ENCODE measurements at regions not wholly inside any gene's neighbourhood (a gene's known extent, or its start where the extent isn't known, plus 50 kb on each side); places are given as distances from the start of the nearest gene placed in this dataset.

GRCh38 chr3:25036633-25037032, 391.4 kb upstream of the RARB start:
- Histone ChIP-seq H3K4me2 (ENCODE audit: low read length) (no peak overlapping the region), H3K79me2 (replicated peaks; ENCODE audit: insufficient read depth, low read length) (no peaks in the 10 kb centered on the region), H2AFZ (ENCODE audit: low read depth, low read length) (no peak overlapping the region), H3K9ac (ENCODE audit: low read length) (no peak overlapping the region), H3F3A (ENCODE audit: insufficient read depth, low read length, poor library complexity, severe bottlenecking) (no peaks in the 10 kb centered on the region), H4K20me1 (ENCODE audit: insufficient read depth) (no peaks in the 10 kb centered on the region), H3K4me3 (ENCODE audit: low read length) (no peak overlapping the region), H3K27me3 (ENCODE audit: insufficient read depth, low read depth, low read length) (no peaks in the 10 kb centered on the region), H3K9me3 (ENCODE audit: low read length) (no peaks in the 10 kb centered on the region), H3K36me3 (ENCODE audit: insufficient read depth, low read length) (no peaks in the 10 kb centered on the region), H3K27ac (ENCODE audit: low read length) (no peak overlapping the region), H3K9me2 (ENCODE audit: insufficient read depth, low read length) (no peaks in the 10 kb centered on the region)
- TF ChIP-seq RAD21 (conservative IDR thresholded peaks at IDR 0.05) (no peak), EP300 (conservative IDR thresholded peaks at IDR 0.05; ENCODE audit: poor library complexity, severe bottlenecking) (no peak)

GRCh38 chr3:25037049-25037547, 391.0 kb upstream of the RARB start:
- no peak overlapping the region for H3K9ac ChIP-seq (ENCODE audit: low read length)
- no peaks in the 10 kb centered on the region for H3K36me3 ChIP-seq (ENCODE audit: insufficient read depth, low read length)
- H3K9me2 ChIP-seq (ENCODE audit: insufficient read depth, low read length), result no peaks in the 10 kb centered on the region
- TF ChIP-seq POLR2AphosphoS5 (IDR thresholded peaks at IDR 0.05) (no peak), REST (IDR thresholded peaks at IDR 0.05; ENCODE audit: borderline replicate concordance) (no peak), MXI1 (conservative IDR thresholded peaks at IDR 0.05; ENCODE audit: poor library complexity, severe bottlenecking) (no peak), TAF1 (IDR thresholded peaks at IDR 0.05; ENCODE audit: low read depth) (no peak), SMC3 (conservative IDR thresholded peaks at IDR 0.05; ENCODE audit: poor library complexity) (no peak), EP300 (conservative IDR thresholded peaks at IDR 0.05; ENCODE audit: poor library complexity, severe bottlenecking) (no peak), CTCF (IDR thresholded peaks at IDR 0.05; ENCODE audit: poor library complexity, severe bottlenecking) (no peak), EZH2 (IDR thresholded peaks at IDR 0.05; ENCODE audit: borderline replicate concordance, insufficient read depth, low read length, poor library complexity, severe bottlenecking) (no peak), RAD21 (conservative IDR thresholded peaks at IDR 0.05) (no peak)
- no peaks in the 10 kb centered on the region for H4K20me1 ChIP-seq (ENCODE audit: insufficient read depth)
- H3F3A ChIP-seq (ENCODE audit: insufficient read depth, low read length, poor library complexity, severe bottlenecking), result no peaks in the 10 kb centered on the region
- H3K27ac ChIP-seq (ENCODE audit: low read length), result no peak overlapping the region
- no peak overlapping the region for H3K4me2 ChIP-seq (ENCODE audit: low read length)
- no peaks in the 10 kb centered on the region for H3K27me3 ChIP-seq (ENCODE audit: insufficient read depth, low read depth, low read length)
- no peak overlapping the region for H3K4me3 ChIP-seq (ENCODE audit: low read length)
- H3K9me3 ChIP-seq (ENCODE audit: low read length), result no peaks in the 10 kb centered on the region
- no peak overlapping the region for H2AFZ ChIP-seq (ENCODE audit: low read depth, low read length)
- no peaks in the 10 kb centered on the region for H3K79me2 ChIP-seq (replicated peaks; ENCODE audit: insufficient read depth, low read length)

GRCh38 chr3:25038271-25038670, 389.8 kb upstream of the RARB start:
- H3K9me3 ChIP-seq (ENCODE audit: low read length), result no peaks in the 10 kb centered on the region
- H3K4me3 ChIP-seq (ENCODE audit: low read length), result no peak overlapping the region
- H3K4me2 ChIP-seq (ENCODE audit: low read length), result no peak overlapping the region
- H3K79me2 ChIP-seq (replicated peaks; ENCODE audit: insufficient read depth, low read length), result no peaks in the 10 kb centered on the region
- no peaks in the 10 kb centered on the region for H3F3A ChIP-seq (ENCODE audit: insufficient read depth, low read length, poor library complexity, severe bottlenecking)
- no peaks in the 10 kb centered on the region for H3K27me3 ChIP-seq (ENCODE audit: insufficient read depth, low read depth, low read length)
- no peak overlapping the region for H3K27ac ChIP-seq (ENCODE audit: low read length)
- H2AFZ ChIP-seq (ENCODE audit: low read depth, low read length), result no peak overlapping the region
- no peaks in the 10 kb centered on the region for H4K20me1 ChIP-seq (ENCODE audit: insufficient read depth)
- no peak overlapping the region for H3K9ac ChIP-seq (ENCODE audit: low read length)
- TF ChIP-seq EZH2 (IDR thresholded peaks at IDR 0.05; ENCODE audit: borderline replicate concordance, insufficient read depth, low read length, poor library complexity, severe bottlenecking) (no peak), EP300 (conservative IDR thresholded peaks at IDR 0.05; ENCODE audit: poor library complexity, severe bottlenecking) (no peak), TAF1 (IDR thresholded peaks at IDR 0.05; ENCODE audit: low read depth) (no peak), POLR2AphosphoS5 (IDR thresholded peaks at IDR 0.05) (no peak), MXI1 (conservative IDR thresholded peaks at IDR 0.05; ENCODE audit: poor library complexity, severe bottlenecking) (no peak), SMC3 (conservative IDR thresholded peaks at IDR 0.05; ENCODE audit: poor library complexity) (no peak), REST (IDR thresholded peaks at IDR 0.05; ENCODE audit: borderline replicate concordance) (no peak), RAD21 (conservative IDR thresholded peaks at IDR 0.05) (no peak), CTCF (IDR thresholded peaks at IDR 0.05; ENCODE audit: poor library complexity, severe bottlenecking) (no peak)
- H3K36me3 ChIP-seq (ENCODE audit: insufficient read depth, low read length), result no peaks in the 10 kb centered on the region
- no peaks in the 10 kb centered on the region for H3K9me2 ChIP-seq (ENCODE audit: insufficient read depth, low read length)
